ENCODE measurements at regions not wholly inside any gene's neighbourhood (a gene's known extent, or its start where the extent isn't known, plus 50 kb on each side); places are given as distances from the start of the nearest gene placed in this dataset.

- ChIA-PET CTCF (interaction anchor here (1.0 to 1.3 kb wide), 2 partner anchors 12 to 1024 kb away, joined by 3 to 9 read pairs; no protein-coding TSS in a partner anchor), POLR2A (interaction anchor here (0.9 kb wide), 1 partner anchor 10 kb away, joined by 7 read pairs; no protein-coding TSS in a partner anchor)
- TF ChIP-seq ZNF701 (tag by site-specific recombination; IDR thresholded peaks at IDR 0.05) = no peak
- no peak for TF ChIP-seq ZNF707 (tag by site-specific recombination; IDR thresholded peaks at IDR 0.05)
- no peak for TF ChIP-seq ZNF302 (tag by site-specific recombination; IDR thresholded peaks at IDR 0.05; ENCODE audit: low read depth)
- TF ChIP-seq ZNF830 (tag by site-specific recombination; IDR thresholded peaks at IDR 0.05; ENCODE audit: low read depth) = no peak
- no peak for TF ChIP-seq ZNF146 (tag by site-specific recombination; IDR thresholded peaks at IDR 0.05)
- TF ChIP-seq WT1 (tag by site-specific recombination; IDR thresholded peaks at IDR 0.05) = no peak
- no peak for TF ChIP-seq ZNF10 (tag by site-specific recombination; IDR thresholded peaks at IDR 0.05)
- TF ChIP-seq ZNF501 (tag by site-specific recombination; IDR thresholded peaks at IDR 0.05) = no peak
- no peak for TF ChIP-seq AEBP2 (tag by site-specific recombination; IDR thresholded peaks at IDR 0.05; ENCODE audit: borderline replicate concordance)
- TF ChIP-seq ZNF747 (tag by site-specific recombination; IDR thresholded peaks at IDR 0.05) = no peak
- TF ChIP-seq ZNF221 (tag by site-specific recombination; IDR thresholded peaks at IDR 0.05; ENCODE audit: borderline replicate concordance) = no peak
- no peak for TF ChIP-seq TRIM28 (IDR thresholded peaks at IDR 0.05; ENCODE audit: borderline replicate concordance, low read length)
- no peak for TF ChIP-seq ZNF214 (tag by site-specific recombination; IDR thresholded peaks at IDR 0.05; ENCODE audit: borderline replicate concordance)
- TF ChIP-seq ZNF23 (tag by site-specific recombination; IDR thresholded peaks at IDR 0.05; ENCODE audit: borderline replicate concordance) = no peak
- TF ChIP-seq ZNF623 (tag by site-specific recombination; IDR thresholded peaks at IDR 0.05) = no peak
- no peak for TF ChIP-seq ZNF416 (tag by site-specific recombination; IDR thresholded peaks at IDR 0.05)
- no peak for TF ChIP-seq ZBTB48 (tag by site-specific recombination; IDR thresholded peaks at IDR 0.05)
- TF ChIP-seq PRDM6 (tag by site-specific recombination; IDR thresholded peaks at IDR 0.05) = no peak
- Histone ChIP-seq H3K27ac (ENCODE audit: extremely low read depth, low read depth, low read length) (no peak overlapping the region), H3K4me1 (ENCODE audit: control insufficient read depth, insufficient read depth, low read length) (no peaks in the 10 kb centered on the region), H3K4me3 (ENCODE audit: low read depth, low read length) (no peak overlapping the region), H3K36me3 (ENCODE audit: control insufficient read depth in 2 of 2, insufficient read depth in 1 of 2, low read length in 2 of 2) (no peaks in the 10 kb centered on the region), H3K9me3 (ENCODE audit: control insufficient read depth, insufficient read depth, low read depth, low read length) (no peaks in the 10 kb centered on the region)
Observed at GRCh38 chrX:113935518-113935917, 648.4 kb upstream of the HTR2C start.

- no peaks in the 10 kb centered on the region for H3K4me1 ChIP-seq (ENCODE audit: control insufficient read depth, insufficient read depth, low read length)
- no peaks in the 10 kb centered on the region for H3K9me3 ChIP-seq (ENCODE audit: control insufficient read depth, insufficient read depth, low read depth, low read length)
- no peak overlapping the region for H3K27ac ChIP-seq (ENCODE audit: extremely low read depth, low read depth, low read length)
- CTCF ChIA-PET = interaction anchor here (0.6 kb wide), 1 partner anchor 487 kb away, joined by 3 read pairs; no protein-coding TSS in a partner anchor
- no peak overlapping the region for H3K4me3 ChIP-seq (ENCODE audit: low read depth, low read length)
- POLR2A ChIA-PET = no interaction called here
- no peaks in the 10 kb centered on the region for H3K36me3 ChIP-seq (ENCODE audit: control insufficient read depth in 2 of 2, insufficient read depth in 1 of 2, low read length in 2 of 2)
- no peak for TF ChIP-seq ZNF639 (tag by site-specific recombination; IDR thresholded peaks at IDR 0.05)
- no peak for TF ChIP-seq ZNF677 (tag by site-specific recombination; IDR thresholded peaks at IDR 0.05)
- TF ChIP-seq GLI2 (tag by site-specific recombination; IDR thresholded peaks at IDR 0.05; ENCODE audit: borderline replicate concordance, low read depth) = no peak
- TF ChIP-seq ZNF768 (tag by site-specific recombination; IDR thresholded peaks at IDR 0.05) = no peak
- no peak for TF ChIP-seq ZNF510 (tag by site-specific recombination; IDR thresholded peaks at IDR 0.05; ENCODE audit: insufficient replicate concordance)
- no peak for TF ChIP-seq ZNF518A (tag by site-specific recombination; conservative IDR thresholded peaks at IDR 0.05; ENCODE audit: low read depth)
- no peak for TF ChIP-seq ZNF843 (tag by site-specific recombination; IDR thresholded peaks at IDR 0.05)
- TF ChIP-seq ZNF394 (tag by site-specific recombination; IDR thresholded peaks at IDR 0.05; ENCODE audit: borderline replicate concordance) = no peak
- TF ChIP-seq ZNF776 (tag by site-specific recombination; IDR thresholded peaks at IDR 0.05; ENCODE audit: borderline replicate concordance) = no peak
Observed at GRCh38 chrX:113933931-113934330, 650.0 kb upstream of the HTR2C start.

All from HEK293 (cell line).